NCI-H2107 (cell line): ENCODE measurements at regions not wholly inside any gene's neighbourhood (a gene's known extent, or its start where the extent isn't known, plus 50 kb on each side); places are given as distances from the start of the nearest gene placed in this dataset.

ENCODE experiments used
- DNase-seq: peaks from one replicate; lab custom pipeline; 2025; lab: John Stamatoyannopoulos, UW

- DNase-seq: no peak
These were observed 753.6 kb downstream of the JRKL start for GRCh38 chr11:97143463-97143862.

GRCh38 chr11:97149741-97150140 lies 759.9 kb downstream of the JRKL start:
- no peak for DNase-seq

DNA sequence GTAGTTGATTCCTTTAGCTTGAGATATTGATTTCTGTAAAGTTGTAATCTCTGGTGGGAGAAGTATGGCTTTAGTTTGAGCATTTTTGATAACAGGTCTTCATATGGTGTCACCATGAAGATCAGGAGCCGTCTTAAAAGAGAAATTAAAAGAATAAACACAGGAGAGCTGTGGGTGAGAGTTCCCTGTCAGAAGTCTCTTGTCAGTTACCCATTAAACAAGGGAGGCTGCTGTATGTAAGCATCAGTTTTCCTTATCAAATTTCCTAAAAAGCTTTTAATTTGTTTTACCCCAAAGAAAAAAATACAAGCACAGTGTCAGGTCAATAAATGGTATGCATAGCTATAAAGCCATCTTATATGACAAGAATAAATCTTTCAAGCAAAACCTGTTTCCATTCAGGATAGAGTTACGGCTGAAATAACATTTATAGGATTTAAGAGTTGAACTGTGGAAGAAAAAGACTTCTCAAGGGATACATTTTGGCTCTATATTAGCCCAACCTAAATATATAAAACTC lies 767.5 kb downstream of the JRKL start:
- DNase-seq: no peak

DNA sequence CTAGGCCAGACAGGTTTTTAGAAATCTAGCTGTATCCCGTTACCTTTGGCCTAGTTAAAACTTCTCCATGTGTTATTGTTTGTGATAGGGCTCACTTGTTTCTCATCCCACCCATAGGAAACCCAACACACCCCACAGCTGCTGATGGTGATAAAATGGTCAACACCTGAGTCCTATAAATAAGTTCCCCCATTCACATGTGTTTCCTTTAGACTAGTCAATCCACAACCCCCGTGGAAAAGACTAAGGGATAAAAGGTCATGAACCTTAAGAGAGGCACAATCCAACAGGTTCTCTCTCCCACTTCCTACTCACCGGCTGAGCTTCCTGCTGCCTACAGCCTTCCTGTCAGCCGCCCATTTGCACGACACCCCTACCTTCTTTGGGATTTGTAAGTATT lies 768.4 kb downstream of the JRKL start:
- no peak for DNase-seq

DNA sequence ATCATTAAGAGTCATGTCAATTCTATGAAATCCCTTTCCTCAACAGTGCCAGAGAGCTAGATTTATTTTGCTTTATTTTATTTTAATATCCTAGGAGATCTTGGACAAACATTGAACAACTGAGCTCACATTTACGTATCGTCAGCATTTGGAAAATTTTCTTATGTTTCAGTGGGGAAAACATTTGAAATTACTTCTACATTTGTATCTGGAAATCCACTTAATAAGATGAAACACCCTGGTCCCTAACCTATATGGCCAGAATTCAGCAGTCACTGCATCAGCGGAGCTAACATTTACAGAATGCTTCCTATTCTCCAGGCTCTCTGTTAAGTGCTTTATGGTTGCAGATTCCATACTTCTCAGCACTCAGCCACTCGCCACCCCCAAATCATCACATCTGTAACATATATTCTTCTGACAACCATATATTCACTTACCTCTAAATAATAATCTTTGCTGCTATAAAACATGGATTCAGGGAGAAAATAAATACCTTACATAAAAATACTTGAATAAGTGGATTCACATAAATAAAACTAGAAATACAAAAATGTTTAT lies 773.9 kb downstream of the JRKL start:
- DNase-seq: no peak

DNA sequence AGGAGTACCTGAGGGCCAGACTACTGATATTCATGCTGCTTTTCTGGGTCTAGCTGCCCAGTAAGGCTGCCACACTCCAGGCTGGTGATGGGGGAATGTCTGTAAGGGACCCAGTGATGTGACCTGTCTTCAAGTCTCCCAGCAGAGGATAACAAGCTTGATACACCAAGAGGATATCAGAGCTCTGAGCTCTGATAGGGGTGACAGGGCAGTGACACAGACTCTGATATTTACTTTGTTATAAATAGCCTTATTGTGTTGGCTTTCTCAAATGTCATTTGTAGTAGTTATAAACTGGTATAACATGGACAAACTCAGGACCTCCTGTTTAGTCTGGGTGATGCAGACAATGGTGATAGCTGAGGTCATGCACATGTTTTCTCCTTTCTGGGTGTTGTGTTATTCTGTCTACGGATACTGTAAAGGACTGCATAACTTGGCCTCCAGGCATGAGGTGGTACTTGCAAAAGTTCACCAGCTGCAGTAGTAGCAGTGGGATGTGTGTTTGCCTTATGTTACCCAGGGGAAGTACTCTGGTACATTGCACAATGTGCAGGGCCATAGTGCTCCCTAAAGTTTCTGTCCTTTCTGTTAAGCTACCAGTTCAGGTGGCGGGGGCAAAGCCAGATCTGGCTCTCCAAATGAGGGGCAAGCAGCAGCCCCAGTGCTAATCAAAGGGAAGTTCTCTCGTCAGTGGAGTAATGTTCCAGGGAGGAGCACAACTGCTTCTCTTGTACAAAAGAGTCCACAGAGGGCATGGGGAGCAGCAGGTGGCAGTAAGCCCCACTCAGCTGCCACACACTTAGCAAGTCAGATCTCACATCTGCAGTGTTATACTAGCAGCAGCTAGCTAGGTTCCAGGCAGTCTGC lies 812.2 kb downstream of the JRKL start:
- DNase-seq: no peak

- DNase-seq: no peak
These were observed 812.9 kb downstream of the JRKL start for GRCh38 chr11:97202613-97203292.

- DNase-seq: no peak
These were observed 828.2 kb downstream of the JRKL start for GRCh38 chr11:97218011-97218410.

- DNase-seq: no peak
These were observed 833.8 kb downstream of the JRKL start for GRCh38 chr11:97223647-97224046.

GRCh38 chr11:97224396-97224795 lies 834.6 kb downstream of the JRKL start:
- DNase-seq: no peak

GRCh38 chr11:97225794-97226193 lies 836.0 kb downstream of the JRKL start:
- no peak for DNase-seq

- DNase-seq: no peak
These were observed 840.1 kb downstream of the JRKL start for GRCh38 chr11:97229936-97230335.

DNA sequence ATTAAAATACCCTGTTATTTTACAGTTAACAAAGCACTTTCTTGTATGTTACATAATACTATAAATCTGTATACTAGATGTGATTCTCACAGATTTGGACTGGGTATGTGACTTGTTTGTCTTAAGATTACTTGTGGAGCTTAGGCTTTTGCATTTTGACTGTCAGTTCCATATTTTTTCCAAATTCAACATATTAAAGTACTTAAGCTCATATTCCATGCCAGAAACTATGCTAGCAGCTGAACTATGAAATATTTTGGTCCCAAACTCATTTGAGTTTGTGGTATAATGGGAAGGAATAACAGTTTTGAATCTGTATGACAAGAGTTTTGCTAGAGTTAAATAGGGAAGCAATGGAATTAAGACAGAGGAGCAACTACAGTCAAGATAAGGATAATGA lies 841.4 kb downstream of the JRKL start:
- DNase-seq: no peak

DNA sequence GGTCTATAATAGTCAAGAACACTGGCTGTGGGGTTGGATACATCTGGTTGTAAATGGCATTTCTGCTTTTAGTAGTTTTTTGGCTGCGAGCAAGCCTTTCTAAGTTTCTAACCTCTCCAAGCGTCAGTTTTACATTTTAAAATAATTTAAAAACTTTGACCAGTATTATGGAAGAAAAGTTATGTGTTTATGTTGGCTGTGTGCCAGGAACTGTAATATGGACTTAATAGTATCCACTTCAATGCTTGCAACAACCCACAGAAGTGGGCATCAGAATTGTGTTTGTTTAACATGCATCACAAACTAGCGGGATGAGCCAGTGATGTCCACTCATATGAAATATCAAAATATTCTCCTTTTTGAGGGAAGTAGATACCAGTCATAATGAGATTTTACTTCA lies 844.2 kb downstream of the JRKL start:
- no peak for DNase-seq

DNA sequence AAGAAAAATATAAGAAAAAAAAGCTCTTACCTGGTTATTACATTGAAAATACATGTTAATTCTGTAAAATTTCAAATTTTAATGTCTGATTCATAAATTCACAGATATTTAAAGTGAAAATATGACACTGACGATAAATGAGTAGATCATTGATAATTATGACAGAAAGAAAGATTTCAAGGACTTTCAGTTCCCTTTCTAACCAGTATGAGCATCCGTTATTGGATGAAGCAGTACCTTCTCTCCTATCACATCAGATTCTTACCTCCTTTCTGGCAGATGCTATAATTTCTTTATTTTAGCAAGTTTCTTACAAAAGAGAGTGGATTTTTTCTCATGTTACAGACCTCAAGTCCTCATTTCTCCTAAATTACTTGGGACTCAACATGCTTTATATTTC lies 847.3 kb downstream of the JRKL start:
- no peak for DNase-seq

GRCh38 chr11:97247601-97248000 lies 857.8 kb downstream of the JRKL start:
- no peak for DNase-seq

DNA sequence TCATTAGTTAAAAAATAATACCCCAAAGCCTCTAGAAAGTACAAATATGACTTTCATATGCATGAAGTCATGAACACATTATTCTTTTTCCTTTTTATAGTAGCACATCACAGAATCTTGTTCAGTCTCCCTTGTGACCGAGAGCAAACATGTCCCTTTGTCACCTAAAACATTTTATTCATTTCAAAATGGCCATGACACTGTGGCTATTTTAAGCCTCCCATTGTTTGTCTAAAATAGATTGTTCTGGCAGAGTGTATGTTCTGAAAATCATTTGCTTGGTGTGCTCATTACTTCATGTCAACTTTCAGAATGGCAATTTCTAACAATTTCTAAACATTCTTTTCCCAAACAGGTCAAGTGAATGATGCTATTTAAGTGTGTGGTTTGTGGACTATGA lies 865.0 kb downstream of the JRKL start:
- no peak for DNase-seq

GRCh38 chr11:97259434-97259833 lies 869.6 kb downstream of the JRKL start:
- DNase-seq: no peak

- DNase-seq: no peak
These were observed 870.1 kb downstream of the JRKL start for GRCh38 chr11:97259884-97260283.

- no peak for DNase-seq
These were observed 873.5 kb downstream of the JRKL start for GRCh38 chr11:97263183-97263858.

DNA sequence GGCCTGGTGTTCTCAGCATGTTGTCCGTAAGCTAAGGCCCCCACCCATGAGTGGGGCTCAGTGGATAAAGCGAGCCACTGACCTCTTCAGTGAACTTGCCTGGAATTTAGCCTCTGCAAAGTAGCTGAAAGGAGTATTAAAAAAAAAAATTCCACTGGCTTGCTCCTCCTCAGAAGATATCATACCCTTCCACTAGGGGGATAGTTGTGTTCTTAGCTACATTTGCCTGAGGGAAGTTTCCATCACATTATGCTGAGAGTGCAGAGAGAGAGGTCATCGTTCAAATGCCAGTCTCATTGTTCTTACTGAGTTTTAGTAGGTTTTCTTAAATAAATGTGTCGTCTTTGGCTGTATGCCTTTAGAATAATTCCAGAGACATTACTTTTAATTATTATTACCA lies 879.7 kb downstream of the JRKL start:
- no peak for DNase-seq

- no peak for DNase-seq
These were observed 889.5 kb downstream of the JRKL start for GRCh38 chr11:97279341-97279740.
